ENCODE measurements at regions not wholly inside any gene's neighbourhood (a gene's known extent, or its start where the extent isn't known, plus 50 kb on each side); places are given as distances from the start of the nearest gene placed in this dataset.
A peak's percentile ranks its signal among the peaks of the same experiment; 100 is the strongest.

DNA sequence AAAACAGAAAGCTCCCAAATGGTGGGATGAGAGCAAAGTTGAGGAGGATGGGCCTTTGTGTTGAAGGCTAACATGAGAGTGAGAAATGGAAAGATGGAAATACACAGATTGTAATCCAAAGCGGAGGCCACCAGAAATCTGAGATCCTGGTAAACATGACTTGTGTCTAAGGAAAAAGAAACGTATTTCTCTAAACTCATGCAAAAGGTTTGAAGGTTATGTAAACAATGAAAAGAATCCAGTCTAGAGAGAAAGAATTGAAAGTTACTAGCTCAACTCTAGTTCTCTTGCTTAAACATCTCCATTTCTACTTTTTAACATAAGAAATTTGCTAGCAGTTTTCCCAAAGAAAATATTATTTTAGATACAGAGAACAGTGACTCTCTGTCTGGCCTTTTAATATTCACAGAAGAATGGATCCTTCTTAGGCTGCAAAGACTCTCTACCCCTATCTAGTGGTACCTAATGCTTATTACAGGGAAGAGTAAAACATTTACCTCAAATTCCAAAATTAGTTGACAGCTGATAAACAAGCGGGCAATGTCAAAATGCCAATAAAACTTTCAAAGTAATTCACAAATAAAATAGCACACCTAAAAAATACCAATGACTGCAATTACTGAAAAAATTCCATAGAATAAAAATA lies 75.8 kb upstream of the SOX5 start:
- DNase-seq = peak; percentile 4 to 14

DNA sequence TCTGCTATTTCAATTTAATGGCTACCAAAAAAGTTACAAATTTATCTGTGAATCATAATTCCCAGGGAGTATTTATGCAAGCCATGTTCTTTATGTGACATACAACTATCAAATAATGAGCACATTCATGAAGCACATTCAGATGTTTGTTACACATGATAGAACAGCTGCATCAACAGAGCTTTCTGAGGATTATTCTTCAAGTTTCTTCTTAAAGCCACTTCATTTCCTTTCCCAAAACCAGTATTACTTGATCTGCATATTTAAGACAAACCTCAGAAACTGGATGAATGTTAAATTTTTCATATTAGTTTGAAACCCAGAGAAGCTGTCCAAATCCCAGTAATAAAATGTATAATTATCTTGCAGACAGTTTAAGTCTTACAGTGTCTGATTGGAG lies 73.6 kb upstream of the SOX5 start:
- DNase-seq = no peak

DNA sequence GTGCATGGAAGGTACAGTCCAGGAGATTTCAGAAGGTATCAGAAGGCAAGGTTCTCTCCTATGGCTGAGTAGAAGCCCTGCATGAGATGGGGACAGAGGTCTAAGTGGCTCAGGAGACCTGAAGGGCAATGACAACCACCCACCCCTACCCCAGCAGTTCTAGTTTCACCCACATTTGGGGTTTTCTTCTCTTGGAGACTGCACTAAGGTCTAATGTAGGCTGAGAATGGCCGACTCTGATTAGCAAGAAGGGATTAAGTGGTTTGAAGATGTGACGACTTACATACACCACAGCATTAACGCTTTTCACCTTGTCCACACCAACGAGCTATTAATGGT lies 71.7 kb upstream of the SOX5 start:
- DNase-seq = no peak

DNA sequence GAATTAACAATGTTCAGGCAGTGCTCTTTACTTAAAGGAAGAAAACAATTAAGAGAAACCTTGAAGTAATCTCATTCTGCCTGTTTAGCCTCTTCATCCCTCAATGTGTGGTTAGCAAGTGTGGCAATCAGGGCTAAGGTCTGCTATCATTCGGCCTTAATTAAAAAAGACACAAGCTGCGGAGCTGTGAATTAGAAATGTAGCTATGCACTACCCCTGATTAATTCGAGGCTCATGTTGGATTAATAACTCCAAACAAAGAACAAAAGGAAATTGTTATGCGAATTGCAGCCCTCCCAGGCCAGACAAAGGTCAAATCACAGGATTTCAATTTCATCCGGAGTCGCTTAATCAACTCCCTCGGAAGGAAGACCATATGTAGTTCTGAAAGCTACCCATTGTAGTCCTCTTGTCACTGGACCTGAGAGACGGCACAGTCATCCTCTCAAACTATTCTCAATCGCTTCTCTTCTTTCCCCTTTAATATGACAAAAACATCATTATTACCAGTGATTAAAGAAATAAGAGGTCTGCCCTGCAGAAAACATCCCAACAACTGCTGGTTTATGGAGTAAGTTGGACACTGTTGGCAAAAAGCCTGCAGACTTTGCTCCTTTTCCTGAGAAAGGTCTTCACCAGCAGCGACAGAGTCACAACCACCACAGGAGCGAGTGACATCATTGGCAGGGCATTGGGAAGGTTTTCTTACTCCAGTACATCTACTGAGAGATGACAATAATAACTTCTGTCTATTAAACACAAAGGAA lies 71.1 kb upstream of the SOX5 start:
- DNase-seq = no peak

DNA sequence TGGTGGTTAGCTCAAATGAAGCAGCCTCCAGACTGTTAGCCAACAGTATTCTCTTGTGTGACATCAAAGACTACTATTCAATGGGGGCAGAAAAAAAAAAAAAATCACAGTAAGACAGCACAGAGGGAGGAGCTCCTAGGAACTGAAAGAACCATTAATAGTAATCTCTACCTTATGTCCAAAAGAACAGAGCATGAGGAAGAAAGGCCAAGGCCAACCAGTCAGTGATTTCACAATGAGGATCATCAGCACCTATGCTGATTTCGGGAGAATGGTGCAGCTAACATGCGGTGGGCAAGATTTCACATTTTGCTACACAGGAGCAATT lies 66.3 kb upstream of the SOX5 start:
- no peak for DNase-seq

DNA sequence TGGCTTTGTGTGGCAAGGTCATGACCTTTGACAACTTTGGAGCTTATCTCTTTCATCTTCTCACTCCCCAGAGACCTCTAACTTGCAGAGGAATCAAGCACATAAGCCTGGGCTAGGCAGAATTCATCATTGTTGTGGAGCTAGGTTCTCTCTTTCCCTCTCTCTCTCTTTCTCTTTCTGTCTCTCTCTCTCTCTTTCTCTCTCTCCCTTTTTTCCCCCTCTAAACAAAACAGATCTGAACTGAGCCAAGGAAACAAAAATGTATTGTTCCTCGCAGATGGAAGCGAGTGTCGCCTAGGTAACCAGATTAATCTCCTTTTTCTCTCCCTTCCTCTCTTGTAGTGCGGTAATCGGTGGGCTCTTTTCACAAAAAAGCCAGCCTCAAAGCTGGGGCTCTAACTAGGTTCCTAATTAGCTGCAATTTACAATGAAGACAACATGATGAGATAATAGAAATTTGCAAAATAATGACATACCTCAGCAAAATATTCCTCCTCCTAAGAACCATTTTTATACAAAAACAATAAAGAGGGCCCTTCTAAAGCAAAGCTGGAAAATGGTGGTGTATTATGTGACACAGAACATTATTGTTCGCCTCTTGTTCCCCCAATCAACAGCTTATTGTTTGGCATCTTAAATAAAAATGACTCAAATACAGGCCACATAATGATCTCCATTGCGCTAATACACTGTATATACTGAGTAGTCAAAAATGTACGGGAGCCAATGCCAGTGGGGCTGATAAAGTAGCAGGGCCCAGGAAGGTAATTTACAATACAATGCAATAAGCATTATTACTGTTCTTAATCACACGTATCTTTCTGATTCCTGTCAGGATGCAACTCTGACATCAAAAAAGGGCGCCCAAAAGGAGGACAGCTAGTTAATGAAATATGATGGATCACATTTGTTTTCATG lies 65.7 kb upstream of the SOX5 start:
- peak; percentile 3 to 40 for DNase-seq

DNA sequence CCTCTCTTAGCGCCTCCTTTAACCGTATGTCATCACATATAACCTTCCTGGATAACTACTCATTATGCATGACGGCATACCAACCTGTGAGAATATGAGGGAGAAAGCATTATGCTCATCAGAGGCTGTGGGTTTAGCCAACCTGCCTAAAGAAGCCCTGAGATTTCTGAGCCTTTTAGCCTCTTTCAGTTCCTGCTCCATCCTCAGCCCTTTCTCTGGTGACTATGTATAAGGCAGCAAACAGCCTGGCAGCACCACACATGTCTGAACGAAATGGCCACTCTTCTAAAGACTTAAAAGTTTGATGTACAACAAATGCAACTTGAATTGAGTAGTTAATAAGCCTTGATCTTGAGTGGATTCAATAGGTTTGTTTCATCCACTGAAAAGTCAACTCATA lies 64.8 kb upstream of the SOX5 start:
- DNase-seq = no peak

DNA sequence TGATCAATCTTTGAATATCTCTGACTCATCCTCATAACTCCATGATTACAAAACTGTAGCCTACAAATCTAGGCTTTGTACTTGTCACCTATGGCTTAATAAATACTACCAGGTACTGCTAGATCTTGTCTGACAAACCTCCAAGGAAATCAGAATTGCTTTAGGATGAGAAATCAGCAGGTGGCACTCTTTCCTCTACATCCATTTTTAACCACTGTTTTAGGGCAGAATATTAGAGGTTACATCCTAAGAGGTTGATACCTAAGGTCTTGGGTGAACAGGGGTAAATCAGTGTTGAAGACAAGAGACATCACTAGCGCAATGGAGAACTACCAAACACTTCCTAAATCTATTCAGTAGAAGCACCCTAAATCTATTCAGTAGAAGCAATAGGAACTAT lies 63.1 kb upstream of the SOX5 start:
- DNase-seq = no peak

DNA sequence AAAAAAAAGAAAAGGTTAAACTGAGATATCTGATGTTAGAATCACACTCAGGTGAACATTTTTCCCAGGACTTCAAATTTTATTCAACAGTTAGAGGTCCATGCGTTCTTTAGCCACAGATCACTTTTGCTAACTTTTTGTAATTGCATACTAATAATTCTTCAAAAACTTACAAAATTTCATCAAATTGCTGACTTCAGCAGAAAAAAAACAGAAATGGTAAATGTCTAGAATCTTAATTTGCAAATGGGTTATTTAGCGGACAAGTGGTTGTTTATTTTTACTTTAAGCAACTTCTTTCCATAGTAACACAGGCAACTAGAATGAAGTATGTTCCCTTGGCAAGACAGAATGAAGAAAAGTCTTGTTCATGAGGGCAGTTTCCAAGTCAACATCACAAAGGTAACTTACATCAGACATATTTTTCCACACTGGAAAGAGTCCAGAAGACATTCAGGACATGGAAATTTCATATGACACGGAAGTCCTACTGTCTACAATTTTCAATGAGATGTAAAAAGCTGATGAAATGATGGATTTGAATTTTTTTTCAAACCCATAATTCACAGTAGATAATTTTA lies 62.5 kb upstream of the SOX5 start:
- no peak for DNase-seq

DNA sequence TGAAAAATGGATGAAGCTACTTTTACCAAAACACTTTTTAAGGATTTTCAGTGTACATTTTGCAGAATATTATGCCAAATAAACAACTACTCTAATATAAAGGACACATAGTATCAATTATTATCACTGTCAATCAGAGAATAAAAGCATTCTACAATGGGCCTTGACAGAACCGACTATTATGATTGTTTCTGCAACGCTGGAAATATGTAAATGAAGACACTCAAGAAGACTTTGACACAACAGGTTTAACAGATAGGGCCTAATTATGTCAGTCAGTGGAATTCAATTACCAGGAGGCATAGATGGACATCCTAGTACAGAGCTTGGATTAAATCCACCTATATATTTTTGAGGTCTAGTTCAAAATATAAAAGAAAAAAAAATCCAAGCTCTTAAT lies 58.7 kb upstream of the SOX5 start:
- DNase-seq = no peak

All from NCI-H2081 (cell line).